Fibroblast of lung (primary cell): ENCODE measurements at regions not wholly inside any gene's neighbourhood (a gene's known extent, or its start where the extent isn't known, plus 50 kb on each side); places are given as distances from the start of the nearest gene placed in this dataset.

Experiments used
- DNase-seq, 2 donors: peaks; one replicate each; pipeline versions ENCODE4 v3.0.0 to v3.0.0-alpha.2; 2010; ENCODE audit warnings: low read depth in 2 of 2
- H2AFZ ChIP-seq: 2 replicates; pipeline ENCODE4 v1.5.1; 2012; ENCODE audit warnings: low read length, control low read depth, inconsistent platforms
- H3K27ac ChIP-seq: 2 replicates; pipeline ENCODE4 v1.5.1; 2011; ENCODE audit warnings: low read length, control low read depth; ENCODE audit not compliant: insufficient read depth
- H3K27me3 ChIP-seq: 2 replicates; pipeline ENCODE4 v1.5.1; 2011; ENCODE audit warnings: mild to moderate bottlenecking, low read length; ENCODE audit not compliant: control insufficient read depth, insufficient read depth
- H3K36me3 ChIP-seq: 2 replicates; pipeline ENCODE4 v1.5.1; 2011; ENCODE audit warnings: low read length; ENCODE audit not compliant: control insufficient read depth, insufficient read depth
- H3K4me1 ChIP-seq: 2 replicates; pipeline ENCODE4 v1.5.1; 2011; ENCODE audit warnings: low read length; ENCODE audit not compliant: control insufficient read depth, insufficient read depth; ENCODE audit errors: extremely low read depth
- H3K4me2 ChIP-seq: 2 replicates; pipeline ENCODE4 v1.5.1; 2011; ENCODE audit warnings: low read length, control low read depth; ENCODE audit not compliant: insufficient read depth; ENCODE audit errors: extremely low read depth
- H3K4me3 ChIP-seq, 4 experiments: fragments of 200-600 bp in 1 of 4; sonication (generic) in 1 of 4; replicated peaks in 1 of 4; 2 replicates each; pipeline ENCODE4 v1.5.1; 2011 to 2016; ENCODE audit warnings: low read length in 4 of 4, low read depth in 3 of 4, mild to moderate bottlenecking in 3 of 4, control low read depth in 2 of 4, inconsistent platforms in 1 of 4, mixed read lengths in 1 of 4; ENCODE audit not compliant: insufficient read depth in 1 of 4; ENCODE audit errors: control extremely low read depth in 1 of 4
- H3K79me2 ChIP-seq: 2 replicates; pipeline ENCODE4 v1.5.1; 2012; ENCODE audit warnings: mild to moderate bottlenecking, low read length, inconsistent platforms; ENCODE audit not compliant: control insufficient read depth, insufficient read depth
- H3K9ac ChIP-seq: 2 replicates; pipeline ENCODE4 v1.5.1; 2011; ENCODE audit warnings: mild to moderate bottlenecking, low read length, control low read depth; ENCODE audit not compliant: insufficient read depth
- H3K9me3 ChIP-seq: 2 replicates; pipeline ENCODE4 v1.5.1; 2012; ENCODE audit warnings: low read depth, low read length; ENCODE audit not compliant: control insufficient read depth, insufficient read depth
- H4K20me1 ChIP-seq: 2 replicates; pipeline ENCODE4 v1.5.1; 2011; ENCODE audit warnings: low read length; ENCODE audit not compliant: control insufficient read depth, insufficient read depth; ENCODE audit errors: extremely low read depth
- CTCF ChIP-seq, 2 donors: IDR thresholded peaks in 1 of 2; conservative IDR thresholded peaks in 1 of 2; 1 replicate in 1 of 2; 2 replicates in 1 of 2; pipeline ENCODE4 v1.5.1; 2011 to 2012; ENCODE audit warnings: low read length in 2 of 2, control low read depth in 1 of 2, inconsistent platforms in 1 of 2, low read depth in 1 of 2, mild to moderate bottlenecking in 1 of 2
- EZH2 ChIP-seq: IDR thresholded peaks from 2 replicates; pipeline ENCODE4 v1.5.1; 2012; ENCODE audit warnings: low read length, control low read depth, mild to moderate bottlenecking; ENCODE audit errors: missing control alignments

GRCh38 chr10:92761571-92761970 lies 71.8 kb downstream of the HHEX start:
- Histone ChIP-seq H3K27ac (no peak overlapping the region), H3K4me3 (no peak overlapping the region), H4K20me1 (no peaks in the 10 kb centered on the region), H3K9ac (no peak overlapping the region), H3K36me3 (no peaks in the 10 kb centered on the region), H3K9me3 (no peaks in the 10 kb centered on the region), H3K4me1 (no peaks in the 10 kb centered on the region), H3K4me2 (no peak overlapping the region), H2AFZ (peak overlapping the region; percentile 10), H3K79me2 (no peaks in the 10 kb centered on the region), H3K27me3 (no peaks in the 10 kb centered on the region)
- peak in 1 of 2 donors; percentile 21 for DNase-seq
- no peak for TF ChIP-seq CTCF (conservative IDR thresholded peaks at IDR 0.05 in 1 of 2, IDR thresholded peaks at IDR 0.05 in 1 of 2; ENCODE audit: low read depth in 1 of 2, low read length in 2 of 2)
- no peak for TF ChIP-seq EZH2

- no peaks in the 10 kb centered on the region for H3K27me3 ChIP-seq
- no peaks in the 10 kb centered on the region for H3K9me3 ChIP-seq
- DNase-seq = no peak
- H3K4me2 ChIP-seq = no peak overlapping the region
- TF ChIP-seq EZH2 (no peak), CTCF (conservative IDR thresholded peaks at IDR 0.05 in 1 of 2, IDR thresholded peaks at IDR 0.05 in 1 of 2; ENCODE audit: low read depth in 1 of 2, low read length in 2 of 2) (no peak)
- no peaks in the 10 kb centered on the region for H4K20me1 ChIP-seq
- H3K79me2 ChIP-seq = no peaks in the 10 kb centered on the region
- H3K4me1 ChIP-seq = no peaks in the 10 kb centered on the region
- H3K27ac ChIP-seq = no peak overlapping the region
- H3K4me3 ChIP-seq = no peak overlapping the region
- H2AFZ ChIP-seq = no peak overlapping the region
- H3K36me3 ChIP-seq = no peaks in the 10 kb centered on the region
- no peak overlapping the region for H3K9ac ChIP-seq
These were observed 73.9 kb downstream of the HHEX start for GRCh38 chr10:92763634-92764155.

GRCh38 chr10:92766451-92766850 lies 76.7 kb downstream of the HHEX start:
- H3K4me3 ChIP-seq = no peak overlapping the region
- H4K20me1 ChIP-seq = no peaks in the 10 kb centered on the region
- H3K79me2 ChIP-seq = no peaks in the 10 kb centered on the region
- DNase-seq = no peak
- H3K27ac ChIP-seq = no peak overlapping the region
- no peaks in the 10 kb centered on the region for H3K27me3 ChIP-seq
- H3K4me2 ChIP-seq = no peak overlapping the region
- H3K9me3 ChIP-seq = no peaks in the 10 kb centered on the region
- TF ChIP-seq EZH2 (no peak), CTCF (conservative IDR thresholded peaks at IDR 0.05 in 1 of 2, IDR thresholded peaks at IDR 0.05 in 1 of 2; ENCODE audit: low read depth in 1 of 2, low read length in 2 of 2) (no peak)
- no peak overlapping the region for H3K9ac ChIP-seq
- H3K36me3 ChIP-seq = no peaks in the 10 kb centered on the region
- no peak overlapping the region for H2AFZ ChIP-seq
- H3K4me1 ChIP-seq = no peaks in the 10 kb centered on the region
